Motor neuron (in vitro differentiated cells): ENCODE measurements at regions not wholly inside any gene's neighbourhood (a gene's known extent, or its start where the extent isn't known, plus 50 kb on each side); places are given as distances from the start of the nearest gene placed in this dataset.
A peak's percentile ranks its signal among the peaks of the same experiment; 100 is the strongest.

Experiments used
- ATAC-seq, 8 experiments: fragments of 200-7000 bp; cut with Tn5 transposase; replicated peaks in 6 of 8; 2 replicates each; pipeline ENCODE4 v1.8.0; 2021; ENCODE audit warnings: mild to moderate bottlenecking in 8 of 8, moderate library complexity in 8 of 8
- H3K27ac ChIP-seq, 2 donors: fragments of 250-450 bp; sonication (Bioruptor Pico); 2 replicates each; pipeline ENCODE4 v1.9.0; 2021; ENCODE audit warnings: antibody characterized with exemption in 2 of 2, mild to moderate bottlenecking in 2 of 2, moderate library complexity in 1 of 2
- H3K4me1 ChIP-seq, 2 donors: fragments of 250-450 bp; sonication (Bioruptor Pico); replicated peaks in 1 of 2; 2 replicates each; pipeline ENCODE4 v1.6.1; 2021; ENCODE audit warnings: antibody characterized with exemption in 2 of 2, mild to moderate bottlenecking in 2 of 2, moderate library complexity in 1 of 2
- H3K4me3 ChIP-seq, 5 donors: fragments of 250-450 bp; sonication (Bioruptor Pico); 2 replicates each; pipeline ENCODE4 v1.9.0; 2021; ENCODE audit warnings: antibody characterized with exemption in 5 of 5, mild to moderate bottlenecking in 5 of 5, moderate library complexity in 4 of 5
- WGBS, 10 experiments: fragments of 450-650 bp; shearing (Covaris generic); methylation state at CpG; one replicate each; pipeline ENCODE4 v1.0.0; 2022; 5-methylcytosine and 5-hydroxymethylcytosine counted together
- in situ Hi-C, 9 experiments: fragments of 400-800 bp; cut with MboI; loops; one replicate each; pipeline ENCODE4 v1.15.0; 2021; ENCODE audit warnings: low sequenced_read_pairs in 9 of 9, low pct_unique_long_range_greater_than_20kb in 2 of 9; ENCODE audit not compliant: unreplicated experiment in 9 of 9

DNA sequence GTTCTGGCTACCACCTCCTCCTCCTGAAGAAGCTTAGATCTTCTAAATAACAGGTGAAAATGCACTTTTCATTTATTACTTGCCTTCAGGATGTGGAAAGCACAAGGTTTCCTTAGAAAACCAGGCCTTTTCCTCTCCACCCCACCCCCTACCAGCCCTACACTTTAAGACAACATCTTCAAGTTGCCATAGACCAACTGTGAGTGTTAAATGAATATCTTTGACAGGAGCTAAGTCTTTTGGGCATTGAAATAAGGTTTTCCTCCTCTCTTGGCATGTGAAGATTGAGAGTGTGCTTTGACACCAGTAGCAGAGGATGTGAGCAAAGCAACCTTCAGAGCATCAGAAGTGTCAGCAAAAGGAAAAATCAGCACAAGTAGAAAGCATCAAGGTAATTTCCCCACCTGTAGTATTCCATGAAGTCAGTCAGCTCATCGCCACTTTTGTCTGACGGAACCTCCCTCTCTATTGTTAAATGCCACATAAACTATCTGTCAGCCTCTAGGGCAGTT, 532.3 kb upstream of the MMS22L start:
- Histone ChIP-seq H3K4me3 (no peak overlapping the region), H3K27ac (no peak overlapping the region), H3K4me1 (peaks cover 5% of the 10 kb centered on the region in 2 donors)
- no peak for ATAC-seq
- WGBS, 10 experiments, result 31 to 80% (median 60%) methylated on average over 1 to 2 of the region's 2 CpGs; no CpG with 5 or more reads in 1 of the 10 experiments
- in situ Hi-C loops, result no loop called here

DNA sequence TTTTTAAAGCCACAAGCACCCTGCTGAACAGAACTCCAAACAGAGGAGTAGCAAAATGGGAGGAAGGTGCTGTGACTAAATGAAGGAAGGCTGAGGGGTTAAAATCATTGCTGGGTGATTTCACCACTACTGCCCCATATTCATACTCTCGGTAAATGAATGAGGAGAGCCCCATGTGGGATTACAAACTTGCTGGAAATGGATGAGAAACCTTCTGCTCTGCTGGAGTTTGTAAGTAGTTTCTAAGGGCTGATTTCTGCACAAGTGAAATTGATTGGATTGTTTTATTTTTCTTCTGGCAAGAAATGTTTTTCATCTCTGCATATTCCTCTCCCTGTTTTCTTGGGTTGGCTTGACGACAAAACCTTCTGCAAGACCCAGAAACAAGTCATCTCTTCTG, 533.5 kb upstream of the MMS22L start:
- 0 to 100% (median 62%) methylated on average over 1 to 2 of the region's 2 CpGs for WGBS, 10 experiments
- H3K27ac ChIP-seq, result no peak overlapping the region
- peaks cover 5 to 9% of the 10 kb centered on the region in 2 donors for H3K4me1 ChIP-seq
- no peak for ATAC-seq
- no peak overlapping the region for H3K4me3 ChIP-seq
- in situ Hi-C loops, result no loop called here

DNA sequence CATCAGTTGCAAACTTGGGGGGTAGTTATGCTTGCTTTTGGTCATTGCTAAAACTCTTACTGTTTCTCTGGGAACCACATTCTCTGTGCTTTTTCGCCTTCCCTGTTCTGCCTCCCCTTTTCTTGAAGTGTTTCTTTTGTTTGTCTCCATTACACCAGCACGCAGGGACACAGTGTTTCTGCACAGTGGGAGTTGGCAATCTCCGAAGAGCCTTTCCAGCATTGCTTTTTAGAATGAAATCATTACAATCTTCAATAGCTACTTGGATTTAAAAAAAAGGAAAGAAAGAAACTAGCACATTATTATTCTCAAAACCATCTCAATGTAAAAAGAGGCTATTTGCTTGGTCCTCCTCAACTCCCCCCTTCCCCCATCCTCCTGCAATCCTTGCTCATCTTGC, 536.7 kb upstream of the MMS22L start:
- Histone ChIP-seq H3K27ac (no peak overlapping the region), H3K4me3 (no peak overlapping the region), H3K4me1 (peaks cover 5 to 9% of the 10 kb centered on the region in 2 donors)
- in situ Hi-C loops, result no loop called here
- WGBS, 10 experiments, result 11 to 65% (median 42%) methylated on average over 1 to 3 of the region's 3 CpGs; no CpG with 5 or more reads in 2 of the 10 experiments
- ATAC-seq, result no peak

DNA sequence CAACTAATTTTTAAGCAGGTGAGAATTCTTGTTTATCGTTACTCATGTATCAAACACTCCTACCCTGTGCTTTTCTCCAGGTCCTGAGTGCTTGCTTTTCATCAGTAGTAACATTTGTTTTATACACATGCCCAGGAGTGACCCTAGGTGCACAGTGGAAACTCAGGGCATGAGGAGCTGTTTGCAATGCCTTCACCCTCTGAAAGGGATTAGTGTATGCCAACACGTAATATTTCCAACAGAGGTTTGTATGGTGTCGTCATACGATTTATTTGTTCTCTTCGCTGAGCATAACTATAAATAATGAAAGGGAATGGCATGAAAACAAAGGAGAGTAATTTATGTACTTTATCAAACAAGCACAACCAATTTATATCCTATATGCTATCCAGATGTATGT, 537.4 kb upstream of the MMS22L start:
- ATAC-seq, result peak in 5 of 8 experiments; percentile 48 to 66 (median 64)
- H3K4me3 ChIP-seq, result no peak overlapping the region
- H3K27ac ChIP-seq, result no peak overlapping the region
- in situ Hi-C loops, result no loop called here
- peaks cover 5 to 9% of the 10 kb centered on the region in 2 donors for H3K4me1 ChIP-seq
- WGBS, 10 experiments, result 66 to 100% (median 86%) methylated on average over 3 to 5 of the region's 5 CpGs

DNA sequence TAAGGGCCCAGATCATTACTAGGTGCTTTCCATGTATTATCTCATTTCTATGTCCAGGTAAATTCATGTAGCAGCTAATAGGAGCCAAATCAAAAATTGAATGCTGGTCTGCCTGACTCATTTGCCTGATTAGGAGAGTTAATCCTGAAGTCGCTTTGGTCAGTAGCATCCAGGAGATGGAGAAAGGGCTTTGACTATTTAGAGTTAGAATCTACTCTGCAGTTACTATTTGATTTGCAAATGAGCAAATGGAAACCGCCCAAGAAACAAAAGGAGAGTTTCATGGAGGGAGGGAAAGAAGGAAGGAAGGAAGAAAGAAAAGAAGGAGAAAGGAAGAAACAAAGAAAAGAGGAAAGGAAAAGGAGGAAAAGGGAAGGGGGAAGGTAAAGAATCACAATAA, 539.6 kb upstream of the MMS22L start:
- peaks cover 5 to 9% of the 10 kb centered on the region in 2 donors for H3K4me1 ChIP-seq
- H3K27ac ChIP-seq, result no peak overlapping the region
- no peak for ATAC-seq
- H3K4me3 ChIP-seq, result no peak overlapping the region
- in situ Hi-C loops, result no loop called here
- WGBS, 10 experiments, result 19 to 92% (median 70%) methylated on average over 1 to 2 of the region's 2 CpGs

DNA sequence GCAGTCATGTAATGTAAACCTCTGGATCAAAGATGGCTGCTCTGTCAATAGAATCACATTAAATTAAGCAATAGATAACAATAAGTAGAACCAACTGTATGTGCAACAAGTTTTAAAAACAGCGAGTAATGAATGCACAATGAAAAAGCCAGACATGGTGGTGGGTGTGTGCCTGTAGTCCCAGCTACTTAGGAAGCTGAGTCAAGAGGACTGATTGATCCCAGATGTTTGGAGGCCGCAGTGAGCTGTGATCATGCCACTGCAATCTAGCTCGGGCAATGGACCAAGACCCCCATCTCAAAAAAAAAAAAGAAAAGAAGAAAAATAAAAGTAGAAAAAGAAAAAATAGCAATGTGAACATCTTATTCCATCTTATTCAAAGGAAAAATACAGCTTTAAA, 558.7 kb upstream of the MMS22L start:
- in situ Hi-C loops, result no loop called here
- WGBS, 10 experiments, result 0 to 100% (median 84%) methylated on average over 1 to 3 of the region's 3 CpGs
- Histone ChIP-seq H3K27ac (no peak overlapping the region), H3K4me3 (no peak overlapping the region), H3K4me1 (peaks cover 0 to 3% of the 10 kb centered on the region in 2 donors)
- ATAC-seq, result peak in 2 of 8 experiments; percentile 79 to 82

DNA sequence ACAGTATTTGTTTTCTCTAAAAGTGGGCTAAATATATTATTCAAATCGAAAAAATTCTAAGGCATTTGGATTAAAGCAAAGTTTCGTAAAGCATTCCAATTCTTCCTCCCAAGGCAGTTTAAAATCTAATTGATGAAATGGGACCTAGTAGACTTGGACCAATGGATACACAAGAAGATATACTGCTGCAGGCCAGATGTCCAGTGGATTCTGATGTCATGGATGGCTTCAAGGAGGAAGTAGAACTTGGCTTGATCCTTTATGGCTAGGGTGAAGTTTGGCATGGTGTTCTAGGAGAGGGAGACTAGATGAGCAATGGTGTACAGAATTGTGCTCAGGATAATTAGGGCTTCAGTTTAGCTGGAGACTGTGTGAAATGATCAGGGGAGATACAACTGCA, 559.5 kb upstream of the MMS22L start:
- H3K27ac ChIP-seq, result no peak overlapping the region
- no peak for ATAC-seq
- 29 to 100% (median 94%) methylated on average over 1 to 2 of the region's 2 CpGs for WGBS, 10 experiments
- in situ Hi-C loops, result no loop called here
- no peak overlapping the region for H3K4me3 ChIP-seq
- H3K4me1 ChIP-seq, result peaks cover 0 to 3% of the 10 kb centered on the region in 2 donors

DNA sequence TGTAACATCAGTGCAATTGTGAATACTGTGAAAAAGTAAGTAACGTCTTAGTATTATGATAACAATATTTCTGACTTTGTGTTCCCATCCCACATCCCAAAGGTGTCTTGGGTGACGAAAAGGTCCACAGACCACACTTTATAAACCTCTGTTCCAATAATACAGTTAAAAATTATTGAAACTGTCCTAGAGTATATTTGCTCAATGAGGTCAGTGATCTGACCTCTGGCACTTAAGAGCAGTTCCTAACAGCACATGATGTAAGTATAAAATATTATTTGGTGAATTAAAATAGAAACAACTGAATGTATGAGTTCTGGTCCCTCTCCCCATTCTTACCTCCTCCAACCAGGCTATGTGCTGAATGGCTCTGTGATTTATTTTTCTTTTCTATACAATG, 566.4 kb upstream of the MMS22L start:
- WGBS, 10 experiments, result 45 to 100% (median 93%) methylated on average over 1 to 2 of the region's 2 CpGs; no CpG with 5 or more reads in 1 of the 10 experiments

DNA sequence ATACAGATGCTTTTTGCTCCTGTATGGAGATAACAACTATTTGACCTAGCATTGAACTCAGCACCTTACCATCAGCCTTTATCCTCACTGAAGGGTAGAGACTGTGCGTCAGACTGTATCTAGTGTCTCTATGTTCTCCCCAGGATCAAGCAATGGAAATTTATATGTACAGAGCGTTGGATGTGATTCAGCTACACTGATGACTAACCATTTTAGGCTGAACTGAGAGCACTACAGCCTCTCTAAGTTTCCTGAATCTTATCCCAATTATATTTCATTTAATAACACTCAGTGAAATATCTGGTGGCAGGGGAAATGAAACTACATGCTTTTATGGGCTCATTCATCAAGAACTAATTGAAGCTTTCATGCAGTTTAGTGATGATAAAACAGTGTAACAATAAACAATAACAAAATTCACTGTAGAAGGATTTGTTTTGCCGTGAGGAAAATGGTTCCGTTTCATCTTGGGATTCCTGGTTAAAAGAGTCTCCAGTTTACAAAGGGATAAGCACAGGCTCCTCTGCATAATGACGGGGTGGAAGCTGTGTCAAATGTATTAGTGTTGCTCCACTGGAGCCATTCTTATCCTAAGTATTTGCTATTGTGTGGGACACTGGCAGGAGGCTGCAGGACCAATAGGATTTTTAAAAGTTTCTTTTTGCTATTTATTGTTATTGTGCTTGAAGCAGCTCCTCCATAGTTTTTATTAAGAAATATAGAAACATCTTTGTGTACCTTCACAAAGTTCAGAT, 567.6 kb upstream of the MMS22L start:
- H3K4me1 ChIP-seq, result peaks cover 14 to 38% of the 10 kb centered on the region in 2 donors
- WGBS, 10 experiments, result 5 to 25% (median 11%) methylated on average over 1 to 5 of the region's 5 CpGs; no CpG with 5 or more reads in 2 of the 10 experiments
- H3K4me3 ChIP-seq, result peak overlapping the region in 3 of 5 donors; percentile 10 to 13 (median 12)
- peak in 7 of 8 experiments; percentile 92 to 100 (median 96) for ATAC-seq
- peak overlapping the region; percentile 64 to 65 for H3K27ac ChIP-seq
- in situ Hi-C loops, result no loop called here

More for the DNA sequence above, 566.4 kb upstream of the MMS22L start:
- no peak for ATAC-seq
- in situ Hi-C loops, result no loop called here
- no peak overlapping the region for H3K4me3 ChIP-seq
- H3K27ac ChIP-seq, result no peak overlapping the region
- H3K4me1 ChIP-seq, result peaks cover 14 to 35% of the 10 kb centered on the region in 2 donors

DNA sequence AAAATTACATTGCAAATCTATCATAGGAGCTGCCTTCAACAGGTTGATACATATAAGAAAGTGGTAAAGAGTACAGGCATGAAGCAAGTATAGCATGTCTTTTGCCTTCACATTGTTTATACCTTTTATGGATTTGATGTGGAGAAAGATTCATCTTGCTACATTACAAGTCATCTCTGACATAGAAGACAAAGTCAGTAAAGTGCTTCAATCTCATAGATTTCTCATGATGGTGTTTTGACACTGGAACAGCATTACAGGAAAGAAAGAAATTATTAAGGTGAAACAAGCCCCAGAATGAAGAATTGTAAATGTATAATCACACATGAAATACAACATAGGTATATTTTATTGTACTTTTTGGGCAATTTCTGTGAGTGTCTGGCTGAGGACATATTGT, 580.7 kb upstream of the MMS22L start:
- in situ Hi-C loops, result no loop called here
- H3K27ac ChIP-seq, result no peak overlapping the region
- no peak for ATAC-seq
- no peak overlapping the region for H3K4me3 ChIP-seq
- no peaks in the 10 kb centered on the region for H3K4me1 ChIP-seq

DNA sequence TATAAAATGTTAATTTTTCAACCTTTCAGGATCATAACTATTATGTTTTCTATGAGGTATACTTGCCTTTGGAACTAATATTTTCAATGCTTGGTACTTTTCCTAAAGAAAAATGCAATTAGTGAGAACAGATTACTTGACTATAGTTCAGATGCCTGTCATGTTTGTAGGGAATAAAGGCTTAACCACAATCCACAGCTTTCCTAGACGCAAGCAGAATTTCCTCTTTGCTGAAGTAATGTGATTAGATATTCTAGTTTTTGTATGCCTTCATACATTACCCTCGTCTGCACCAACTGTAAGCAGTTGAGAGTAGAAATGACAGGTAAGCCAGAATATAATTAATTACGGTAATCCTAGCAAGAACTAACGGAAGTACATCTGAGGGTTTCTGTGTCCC, 581.4 kb upstream of the MMS22L start:
- Histone ChIP-seq H3K27ac (no peak overlapping the region), H3K4me1 (no peaks in the 10 kb centered on the region), H3K4me3 (no peak overlapping the region)
- ATAC-seq, result no peak
- in situ Hi-C loops, result no loop called here
- WGBS, 10 experiments, result 75 to 100% (median 96%) methylated on average over 1 to 4 of the region's 4 CpGs; no CpG with 5 or more reads in 1 of the 10 experiments

DNA sequence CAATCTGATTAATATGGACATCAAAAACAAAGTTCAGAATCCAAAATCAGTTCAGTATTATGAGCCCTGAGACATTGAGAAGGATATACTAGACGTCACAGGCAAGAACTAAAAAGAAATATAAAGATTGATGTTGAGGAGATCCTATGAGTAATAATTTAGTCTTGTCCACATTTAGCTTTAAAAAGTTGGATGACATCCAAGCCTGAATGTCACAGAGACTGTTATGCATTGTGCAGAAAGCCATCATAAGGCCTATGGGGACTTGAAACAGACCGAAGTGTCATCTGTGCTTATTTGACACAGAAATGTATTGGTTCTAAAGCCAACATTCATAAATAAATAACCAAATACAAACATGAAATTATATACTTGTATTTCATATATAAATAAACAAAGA, 581.8 kb upstream of the MMS22L start:
- in situ Hi-C loops, result no loop called here
- 28 to 96% (median 83%) methylated on average over 1 to 2 of the region's 2 CpGs; no CpG with 5 or more reads in 1 of the 10 experiments for WGBS, 10 experiments

DNA sequence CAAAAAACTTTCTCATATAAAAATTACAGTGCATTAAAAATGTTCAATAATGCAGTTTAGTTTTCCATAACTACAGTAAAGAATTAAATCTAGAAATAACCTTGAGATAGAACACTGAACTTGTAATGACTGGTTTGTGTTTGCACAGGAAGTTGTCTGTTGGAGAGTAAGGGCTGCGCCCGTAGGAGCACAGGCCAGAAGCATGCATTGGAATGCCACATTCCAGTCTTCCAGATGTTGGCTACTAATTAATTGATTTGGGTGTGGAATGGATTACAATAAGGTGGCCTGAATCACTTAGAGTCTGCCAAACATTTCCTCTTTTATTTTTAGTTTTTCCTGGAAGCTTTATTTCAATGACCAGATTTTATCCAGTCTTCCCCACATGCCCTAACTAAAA, 582.6 kb upstream of the MMS22L start:
- H3K27ac ChIP-seq, result no peak overlapping the region
- ATAC-seq, result peak in 2 of 8 experiments; percentile 64 to 90
- WGBS, 10 experiments, result 14 to 100% (median 61%) methylated on average over 2 of the region's 2 CpGs; no CpG with 5 or more reads in 4 of the 10 experiments
- in situ Hi-C loops, result no loop called here
- no peaks in the 10 kb centered on the region for H3K4me1 ChIP-seq
- no peak overlapping the region for H3K4me3 ChIP-seq

More for the DNA sequence above, 581.8 kb upstream of the MMS22L start:
- Histone ChIP-seq H3K4me1 (no peaks in the 10 kb centered on the region), H3K27ac (no peak overlapping the region), H3K4me3 (no peak overlapping the region)
- peak in 1 of 8 experiments; percentile 36 for ATAC-seq

DNA sequence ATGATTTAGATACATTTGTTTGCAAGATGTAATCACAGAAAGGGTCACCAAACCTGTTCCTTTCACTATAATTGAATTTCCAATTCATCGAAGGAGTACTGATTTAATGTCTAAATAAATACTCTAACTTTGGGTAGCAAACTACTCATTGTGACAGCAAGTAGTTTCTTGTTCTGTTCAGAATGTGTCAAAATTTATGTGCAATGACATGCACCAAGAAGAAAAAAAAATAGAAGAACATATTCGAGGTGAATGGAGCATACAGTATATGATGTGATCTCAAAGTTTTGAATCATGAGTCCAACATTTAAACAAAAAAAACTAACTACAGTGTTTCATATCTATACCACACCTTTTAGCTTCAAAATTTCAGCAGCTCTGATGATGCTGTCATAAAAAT, 583.6 kb upstream of the MMS22L start:
- Histone ChIP-seq H3K4me3 (no peak overlapping the region), H3K27ac (no peak overlapping the region), H3K4me1 (no peaks in the 10 kb centered on the region)
- no peak for ATAC-seq
- in situ Hi-C loops, result no loop called here
- WGBS, 10 experiments, result 53 to 100% (median 86%) methylated on average over 1 to 2 of the region's 2 CpGs; no CpG with 5 or more reads in 2 of the 10 experiments
